KMS-11 (cell line): ENCODE measurements at regions not wholly inside any gene's neighbourhood (a gene's known extent, or its start where the extent isn't known, plus 50 kb on each side); places are given as distances from the start of the nearest gene placed in this dataset.

Experiments used
- H2AFZ ChIP-seq: fragments of 200-600 bp; sonication (generic); 2 replicates; pipeline ENCODE4 v1.6.1; 2016; ENCODE audit warnings: antibody characterized with exemption, mixed run types, low read depth
- H3K27ac ChIP-seq: fragments of 200-600 bp; sonication (generic); 2 replicates; pipeline ENCODE4 v1.6.1; 2016; ENCODE audit warnings: mild to moderate bottlenecking, mixed run types
- H3K27me3 ChIP-seq: fragments of 200-600 bp; sonication (generic); 2 replicates; pipeline ENCODE4 v1.6.1; 2017; ENCODE audit warnings: mild to moderate bottlenecking, low read depth, mixed run types, moderate library complexity; ENCODE audit not compliant: insufficient read depth
- H3K36me3 ChIP-seq: fragments of 200-600 bp; sonication (generic); 2 replicates; pipeline ENCODE4 v1.6.1; 2017; ENCODE audit warnings: mild to moderate bottlenecking, mixed run types; ENCODE audit not compliant: insufficient read depth
- H3K4me1 ChIP-seq: fragments of 200-600 bp; sonication (generic); 2 replicates; pipeline ENCODE4 v1.6.1; 2016; ENCODE audit warnings: mild to moderate bottlenecking, low read depth, mixed run types; ENCODE audit not compliant: poor library complexity, severe bottlenecking
- H3K4me2 ChIP-seq: fragments of 200-600 bp; sonication (generic); 2 replicates; pipeline ENCODE4 v1.7.0; 2016; ENCODE audit warnings: mild to moderate bottlenecking, mixed run types
- H3K4me3 ChIP-seq: fragments of 200-600 bp; sonication (generic); IDR thresholded peaks from 2 replicates; pipeline ENCODE4 v1.6.1; 2017; ENCODE audit warnings: low read depth, low read length, mixed read lengths; ENCODE audit not compliant: insufficient read depth
- H3K79me2 ChIP-seq: fragments of 200-600 bp; sonication (generic); 2 replicates; pipeline ENCODE4 v1.6.1; 2016; ENCODE audit warnings: low read depth, mixed run types; ENCODE audit not compliant: insufficient read depth
- H3K9ac ChIP-seq: fragments of 200-600 bp; sonication (generic); 2 replicates; pipeline ENCODE4 v1.6.1; 2016; ENCODE audit warnings: mild to moderate bottlenecking, mixed run types
- H4K20me1 ChIP-seq: fragments of 200-600 bp; sonication (generic); 2 replicates; pipeline ENCODE4 v1.6.1; 2016; ENCODE audit warnings: mild to moderate bottlenecking, mixed run types; ENCODE audit not compliant: insufficient read depth
- TF ChIP-seq, protein P1 (sequence below): fragments of 200-600 bp; sonication (generic); conservative IDR thresholded peaks from 2 replicates; pipeline ENCODE4 v1.6.1; 2017; ENCODE audit warnings: low read depth, mild to moderate bottlenecking, antibody characterized with exemption, low read length, moderate library complexity, mixed read lengths

DNA sequence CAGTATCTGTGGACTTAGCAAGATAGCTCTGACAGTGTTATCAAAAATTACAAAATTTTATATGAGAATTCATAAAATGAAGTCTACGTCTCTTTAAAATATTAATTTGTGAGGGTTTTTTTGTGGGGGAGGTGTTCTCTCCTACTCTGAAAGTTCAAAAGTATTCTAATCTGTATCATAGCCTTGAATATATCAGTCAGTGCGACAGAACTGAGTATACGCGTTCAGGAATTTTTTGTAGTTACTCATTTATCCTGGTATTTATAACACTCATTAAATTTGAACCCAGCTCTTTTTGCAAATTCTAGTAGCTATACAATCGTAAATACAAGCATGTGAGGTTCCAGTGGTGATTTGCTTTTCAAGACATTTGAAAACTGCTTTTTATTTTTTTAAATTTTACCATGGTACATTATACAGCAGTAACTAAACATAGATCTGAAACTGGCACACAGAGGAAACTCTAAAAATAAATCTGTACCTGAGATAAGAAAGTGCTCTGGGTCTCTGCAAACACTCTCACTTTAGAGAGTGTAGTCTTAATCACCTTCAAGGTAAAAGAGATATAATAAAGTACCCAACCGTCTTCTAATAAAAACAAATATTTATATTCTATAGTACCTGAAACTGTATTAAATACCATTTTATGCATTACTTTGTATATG is 178.4 kb upstream of the ADAMTS5 start:
- H3K4me2 ChIP-seq: no peak overlapping the region
- H3K27me3 ChIP-seq: no peaks in the 10 kb centered on the region

DNA sequence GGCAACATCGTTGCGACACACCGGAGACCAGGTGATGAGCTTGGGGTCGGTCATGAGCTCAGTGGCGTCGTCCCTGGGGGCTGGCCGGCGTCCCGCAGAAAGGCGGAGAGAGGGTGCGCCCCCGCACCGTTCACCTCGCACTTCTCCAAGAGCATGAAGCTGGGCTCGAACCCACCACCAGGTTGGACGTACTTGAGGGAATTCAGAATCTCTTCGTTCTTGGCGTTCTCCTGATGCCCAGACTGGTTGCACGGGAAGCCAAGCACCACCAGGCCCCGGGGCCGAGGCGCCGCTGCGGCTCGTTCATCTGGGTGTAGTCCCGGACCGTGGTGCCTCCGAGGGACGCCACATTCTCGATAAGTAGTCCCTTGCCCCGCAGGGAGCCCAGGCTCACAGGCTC is 176.6 kb upstream of the ADAMTS5 start:
- H3K4me3 ChIP-seq: no peak overlapping the region
- H3K4me1 ChIP-seq: peaks cover 6% of the 10 kb centered on the region
- no peak overlapping the region for H2AFZ ChIP-seq
- H3K79me2 ChIP-seq: no peaks in the 10 kb centered on the region
- TF ChIP-seq, protein P1, sequence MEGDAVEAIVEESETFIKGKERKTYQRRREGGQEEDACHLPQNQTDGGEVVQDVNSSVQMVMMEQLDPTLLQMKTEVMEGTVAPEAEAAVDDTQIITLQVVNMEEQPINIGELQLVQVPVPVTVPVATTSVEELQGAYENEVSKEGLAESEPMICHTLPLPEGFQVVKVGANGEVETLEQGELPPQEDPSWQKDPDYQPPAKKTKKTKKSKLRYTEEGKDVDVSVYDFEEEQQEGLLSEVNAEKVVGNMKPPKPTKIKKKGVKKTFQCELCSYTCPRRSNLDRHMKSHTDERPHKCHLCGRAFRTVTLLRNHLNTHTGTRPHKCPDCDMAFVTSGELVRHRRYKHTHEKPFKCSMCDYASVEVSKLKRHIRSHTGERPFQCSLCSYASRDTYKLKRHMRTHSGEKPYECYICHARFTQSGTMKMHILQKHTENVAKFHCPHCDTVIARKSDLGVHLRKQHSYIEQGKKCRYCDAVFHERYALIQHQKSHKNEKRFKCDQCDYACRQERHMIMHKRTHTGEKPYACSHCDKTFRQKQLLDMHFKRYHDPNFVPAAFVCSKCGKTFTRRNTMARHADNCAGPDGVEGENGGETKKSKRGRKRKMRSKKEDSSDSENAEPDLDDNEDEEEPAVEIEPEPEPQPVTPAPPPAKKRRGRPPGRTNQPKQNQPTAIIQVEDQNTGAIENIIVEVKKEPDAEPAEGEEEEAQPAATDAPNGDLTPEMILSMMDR: no peak
- no peaks in the 10 kb centered on the region for H4K20me1 ChIP-seq
- H3K36me3 ChIP-seq: no peaks in the 10 kb centered on the region
- H3K27ac ChIP-seq: no peak overlapping the region
- no peaks in the 10 kb centered on the region for H3K27me3 ChIP-seq
- no peak overlapping the region for H3K9ac ChIP-seq
- H3K4me2 ChIP-seq: no peak overlapping the region

More for the DNA sequence above, 178.4 kb upstream of the ADAMTS5 start:
- TF ChIP-seq, protein P1: no peak
- Histone ChIP-seq H3K79me2 (no peaks in the 10 kb centered on the region), H3K4me1 (peaks cover 6% of the 10 kb centered on the region), H2AFZ (no peak overlapping the region), H4K20me1 (no peaks in the 10 kb centered on the region), H3K4me3 (no peak overlapping the region), H3K9ac (no peak overlapping the region), H3K27ac (no peak overlapping the region), H3K36me3 (no peaks in the 10 kb centered on the region)

DNA sequence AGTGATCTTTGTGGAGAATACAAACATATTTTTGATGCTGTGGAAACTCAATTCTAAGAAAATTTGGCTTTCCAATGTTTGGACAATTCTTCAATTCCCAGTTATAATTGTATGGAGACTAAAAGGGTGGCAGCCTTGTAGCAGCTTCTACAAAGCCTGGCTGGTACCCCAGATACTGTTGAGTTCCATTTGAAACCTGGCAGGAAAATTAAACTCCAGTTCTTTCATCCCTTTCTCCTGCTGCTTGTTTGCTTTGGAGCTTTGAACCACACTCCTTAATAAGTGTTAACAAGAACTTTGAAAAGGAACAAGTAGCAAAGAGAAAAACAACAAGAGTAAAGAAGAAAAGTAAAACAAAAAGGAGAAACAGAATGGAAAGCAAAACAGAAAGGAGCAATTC is 172.6 kb upstream of the ADAMTS5 start:
- no peaks in the 10 kb centered on the region for H3K27me3 ChIP-seq
- TF ChIP-seq, protein P1: no peak
- H2AFZ ChIP-seq: no peak overlapping the region
- H3K4me2 ChIP-seq: no peak overlapping the region
- no peaks in the 10 kb centered on the region for H3K36me3 ChIP-seq
- H3K4me1 ChIP-seq: no peaks in the 10 kb centered on the region
- no peak overlapping the region for H3K9ac ChIP-seq
- no peaks in the 10 kb centered on the region for H3K79me2 ChIP-seq
- H3K4me3 ChIP-seq: no peak overlapping the region
- H4K20me1 ChIP-seq: no peaks in the 10 kb centered on the region
- H3K27ac ChIP-seq: no peak overlapping the region

DNA sequence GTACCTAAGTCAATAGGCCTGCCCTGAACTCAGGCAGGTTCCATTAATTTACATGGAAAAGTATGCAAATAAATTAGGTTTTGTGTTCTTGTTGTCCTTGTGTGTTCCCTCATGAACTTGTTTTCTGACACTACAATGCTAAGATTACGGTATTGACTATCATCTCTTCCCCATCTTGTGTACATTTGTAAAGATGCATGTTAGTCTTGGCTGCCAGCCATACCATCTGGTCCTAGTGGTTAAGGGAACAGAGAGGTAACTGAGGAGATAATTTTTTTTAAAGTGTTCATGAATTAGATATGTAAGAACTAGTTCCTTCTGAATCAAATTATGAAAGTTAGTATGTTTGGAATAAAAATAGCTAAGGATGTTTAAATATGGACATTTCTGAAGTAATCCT is 167.6 kb upstream of the ADAMTS5 start:
- H3K27ac ChIP-seq: no peak overlapping the region
- no peaks in the 10 kb centered on the region for H3K36me3 ChIP-seq
- no peaks in the 10 kb centered on the region for H3K27me3 ChIP-seq
- H3K4me1 ChIP-seq: no peaks in the 10 kb centered on the region
- TF ChIP-seq, protein P1: no peak
- no peaks in the 10 kb centered on the region for H4K20me1 ChIP-seq
- no peak overlapping the region for H3K4me2 ChIP-seq
- no peak overlapping the region for H3K4me3 ChIP-seq
- no peak overlapping the region for H2AFZ ChIP-seq
- H3K9ac ChIP-seq: no peak overlapping the region
- H3K79me2 ChIP-seq: no peaks in the 10 kb centered on the region
